ENCODE measurements at regions not wholly inside any gene's neighbourhood (a gene's known extent, or its start where the extent isn't known, plus 50 kb on each side); places are given as distances from the start of the nearest gene placed in this dataset.
"Not testable (repeated sequence)": the region's sequence is repeated elsewhere in the genome, so short reads cannot be mapped to it uniquely, and the experiment has no call there.

- not testable (repeated sequence) for DNase-seq
These were observed 93.4 kb upstream of the DPP6 start for GRCh38 chr7:153958789-153959188.

GRCh38 chr7:153964481-153965112, 87.6 kb upstream of the DPP6 start:
- not testable (repeated sequence) for DNase-seq

- not testable (repeated sequence) for DNase-seq
These were observed 83.2 kb upstream of the DPP6 start for GRCh38 chr7:153969016-153969415.

GRCh38 chr7:153974603-153975002, 77.6 kb upstream of the DPP6 start:
- DNase-seq, result not testable (repeated sequence)

GRCh38 chr7:153976745-153977144, 75.5 kb upstream of the DPP6 start:
- DNase-seq, result not testable (repeated sequence)

GRCh38 chr7:153983186-153983585, 69.0 kb upstream of the DPP6 start:
- DNase-seq, result not testable (repeated sequence)

- DNase-seq, result not testable (repeated sequence)
These were observed 63.1 kb upstream of the DPP6 start for GRCh38 chr7:153989066-153989627.

GRCh38 chr7:153989742-153990425, 62.3 kb upstream of the DPP6 start:
- not testable (repeated sequence) for DNase-seq

- DNase-seq, result not testable (repeated sequence)
These were observed 60.7 kb upstream of the DPP6 start for GRCh38 chr7:153991471-153991870.

GRCh38 chr7:153993402-153993801, 58.8 kb upstream of the DPP6 start:
- not testable (repeated sequence) for DNase-seq

- DNase-seq, result not testable (repeated sequence)
These were observed 53.3 kb upstream of the DPP6 start for GRCh38 chr7:153998896-153999295.

Data from dermis blood vessel endothelial cell (primary cell).